ENCODE measurements at regions not wholly inside any gene's neighbourhood (a gene's known extent, or its start where the extent isn't known, plus 50 kb on each side); places are given as distances from the start of the nearest gene placed in this dataset.

DNA sequence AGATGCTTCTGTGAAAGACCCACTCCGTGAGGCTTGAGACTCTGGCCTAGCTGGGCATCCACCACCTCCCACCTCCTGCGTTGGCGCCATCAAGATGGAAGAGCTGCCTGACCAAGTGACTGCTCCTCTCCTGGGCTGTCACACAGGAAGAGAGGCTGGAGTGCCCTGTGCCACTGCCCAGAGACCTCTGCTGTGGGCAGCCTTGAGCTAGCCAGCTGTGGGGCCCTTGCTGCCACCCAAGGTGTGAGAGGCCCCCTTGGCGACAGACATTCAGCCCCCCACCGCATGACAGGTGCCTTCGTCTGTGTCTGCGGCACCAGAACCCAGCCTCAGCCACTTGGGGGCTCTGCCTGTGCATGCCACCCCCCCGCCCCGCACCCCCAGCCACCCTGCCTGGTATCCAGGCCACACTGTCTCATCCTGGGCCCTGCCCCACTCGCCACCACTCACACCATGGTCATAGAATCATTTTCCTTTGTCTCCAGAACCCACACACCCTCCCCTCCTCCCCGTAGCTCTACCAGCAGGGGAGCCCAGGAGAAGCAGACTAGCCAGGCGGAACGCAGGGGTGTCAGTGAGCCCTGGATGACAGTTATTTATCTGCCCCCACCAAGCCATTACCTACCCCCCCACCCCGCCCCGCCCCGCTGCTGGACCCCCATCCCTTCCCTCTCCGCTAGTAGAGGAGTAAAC is 120.9 kb upstream of the LHX1 start:
- no peak for DNase-seq (ENCODE audit: low read depth in 2 of 2)

DNA sequence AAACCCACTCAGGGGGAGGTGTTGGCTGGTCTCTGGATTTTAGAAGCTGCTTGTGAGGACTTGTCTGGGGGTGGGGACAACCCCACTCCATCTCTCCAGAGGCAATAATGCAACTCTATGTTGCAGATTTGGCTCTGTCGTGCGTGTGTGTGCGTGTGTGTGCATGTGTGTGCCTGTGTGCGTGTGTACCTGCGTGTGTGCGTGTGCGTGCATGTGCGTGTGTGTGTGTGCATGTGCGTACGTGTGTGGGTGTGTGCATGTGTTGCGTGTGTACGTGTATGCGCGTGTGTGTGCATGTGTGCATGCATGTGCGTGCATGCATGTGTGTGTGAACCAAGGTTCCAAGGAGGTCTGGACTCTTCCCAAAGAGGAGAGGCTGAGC is 120.4 kb upstream of the LHX1 start:
- DNase-seq (ENCODE audit: low read depth in 2 of 2) = no peak

DNA sequence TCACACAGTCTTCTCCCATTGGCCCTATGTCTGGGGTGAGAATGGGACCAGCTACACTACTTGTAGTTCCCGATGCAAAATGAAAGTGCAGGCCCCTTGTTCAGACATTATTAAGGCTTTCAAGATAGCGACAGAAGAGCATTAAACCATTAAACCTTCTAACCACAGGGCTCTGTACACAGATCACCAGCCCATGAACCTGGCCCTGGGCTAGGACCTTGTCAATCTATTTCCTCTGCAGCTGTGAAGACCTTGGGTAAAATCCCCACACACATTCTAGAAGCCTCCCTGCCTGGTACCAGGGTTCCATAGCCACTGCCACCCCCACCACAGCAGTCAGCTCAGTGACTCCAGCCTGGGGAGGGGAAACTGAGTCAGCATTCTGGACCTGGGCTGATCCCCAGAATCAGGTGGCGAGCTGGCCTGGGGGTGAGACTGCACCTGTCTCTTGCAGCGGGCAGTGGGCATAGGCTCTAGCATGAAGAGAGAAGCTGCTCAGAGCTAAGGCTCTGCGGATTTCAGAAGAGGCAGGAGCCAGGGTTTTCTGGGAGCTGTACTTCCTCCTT is 119.7 kb upstream of the LHX1 start:
- no peak for DNase-seq (ENCODE audit: low read depth in 2 of 2)

DNA sequence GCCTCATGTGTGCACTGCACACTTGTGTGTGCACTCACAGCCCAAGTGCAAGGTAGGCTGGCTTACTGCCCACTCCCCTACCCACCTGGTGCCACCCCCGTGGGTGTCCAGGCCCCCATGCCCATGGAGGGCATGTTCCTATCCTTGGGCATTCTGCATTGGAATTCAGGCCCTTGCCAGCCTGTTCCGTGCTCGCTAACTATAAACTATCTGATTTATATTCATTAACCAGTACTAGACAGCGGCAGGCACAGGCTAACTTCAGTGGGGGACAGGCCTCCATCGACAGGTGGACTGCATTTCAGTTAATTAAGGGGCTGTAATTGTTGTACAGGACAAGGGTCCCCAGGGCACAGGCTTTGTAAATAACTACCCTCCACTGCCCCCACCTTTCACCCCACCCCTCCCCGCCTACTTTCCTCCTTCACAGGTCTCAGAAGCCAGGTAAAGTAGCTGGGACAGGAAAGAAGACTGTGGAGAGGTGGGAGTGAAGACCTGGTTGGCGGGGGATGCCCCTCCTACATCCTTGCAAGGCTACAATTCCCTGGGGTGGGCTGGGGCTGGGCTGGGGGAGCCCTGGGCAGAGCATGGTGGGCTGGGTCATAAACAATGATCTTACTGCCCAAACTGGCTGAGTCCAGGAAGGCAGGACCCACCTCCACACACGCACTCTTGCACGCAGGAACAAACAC is 119.0 kb upstream of the LHX1 start:
- DNase-seq (ENCODE audit: low read depth in 2 of 2) = no peak

DNA sequence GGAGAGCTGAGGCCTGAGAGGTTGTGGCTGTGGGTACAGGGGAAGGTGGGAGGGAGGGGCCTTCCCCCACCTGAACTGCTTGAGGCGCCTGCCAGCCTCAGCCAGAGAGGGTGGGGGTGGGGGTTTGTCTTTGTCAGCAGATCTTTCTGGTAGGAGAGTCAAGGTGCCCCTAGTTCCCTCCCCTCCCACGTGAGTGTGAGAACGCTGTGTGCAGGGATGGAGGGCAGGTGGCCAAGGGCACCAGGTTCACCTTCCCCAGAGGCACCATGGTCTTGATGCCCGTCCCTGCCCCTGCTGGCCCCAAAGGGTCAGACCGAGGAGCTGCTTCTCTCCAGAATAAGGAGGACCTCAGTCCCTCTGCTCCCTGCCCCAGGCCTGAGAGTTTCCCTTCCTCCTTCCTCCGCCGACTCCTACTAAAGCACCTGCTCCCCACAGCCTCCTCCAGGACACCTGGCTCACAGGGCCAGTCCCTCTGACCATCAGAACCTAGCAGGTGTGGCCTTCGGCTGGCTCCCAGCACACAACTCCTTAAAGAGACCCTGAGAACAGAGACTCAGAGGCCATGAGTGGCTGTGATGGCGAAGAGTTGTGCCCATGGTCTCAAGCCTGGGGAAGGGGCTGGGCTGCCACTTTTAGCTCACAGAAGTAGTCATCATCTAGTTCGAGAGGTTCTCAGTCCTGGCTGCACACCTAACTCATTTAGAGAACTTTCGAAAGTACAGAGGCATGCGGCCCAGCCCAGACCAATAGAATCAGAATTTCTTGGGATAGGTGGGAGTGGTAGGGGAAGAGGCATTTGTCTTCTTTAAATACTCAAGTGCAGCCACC is 113.2 kb upstream of the LHX1 start:
- no peak for DNase-seq (ENCODE audit: low read depth in 2 of 2)

DNA sequence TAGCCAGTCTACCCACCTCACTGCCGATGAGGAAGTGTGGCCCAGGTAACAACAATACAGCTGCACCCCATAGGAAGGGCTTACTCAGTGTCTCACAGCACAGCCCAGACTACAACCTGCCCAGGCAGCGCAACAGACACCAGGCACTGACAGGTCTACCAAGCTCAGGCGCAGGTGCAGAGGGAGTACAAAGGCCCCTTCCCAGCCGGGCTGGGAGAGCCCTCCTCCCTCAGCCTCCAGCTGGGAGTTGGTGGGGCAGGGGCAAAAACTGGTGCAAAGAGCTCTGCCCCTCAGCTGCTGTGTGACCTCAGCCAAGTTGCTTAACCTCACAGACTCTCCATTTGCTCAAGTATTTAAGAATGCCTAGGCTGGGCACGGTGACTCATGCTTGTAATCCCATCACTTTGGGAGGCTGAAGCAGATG is 112.6 kb upstream of the LHX1 start:
- DNase-seq (ENCODE audit: low read depth in 2 of 2) = no peak

DNA sequence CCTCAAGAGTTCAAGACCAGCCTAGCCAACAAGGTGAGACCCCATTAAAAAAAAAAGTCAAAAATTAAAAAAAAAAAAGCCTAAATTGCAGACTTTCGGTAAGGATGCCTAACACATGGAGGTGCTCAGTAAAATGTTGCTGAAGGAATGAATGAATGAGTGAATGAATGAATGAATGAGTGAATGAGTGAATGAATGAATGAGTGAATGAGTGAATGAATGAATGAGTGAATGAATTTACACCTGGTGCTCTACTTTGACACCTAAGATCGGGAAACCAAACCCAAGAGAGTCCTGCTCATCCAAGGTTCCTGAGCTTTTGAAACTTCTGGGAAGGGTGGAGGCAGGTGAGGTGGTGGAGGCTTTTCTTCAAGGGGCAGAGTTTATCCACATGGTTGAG is 112.2 kb upstream of the LHX1 start:
- no peak for DNase-seq (ENCODE audit: low read depth in 2 of 2)

DNA sequence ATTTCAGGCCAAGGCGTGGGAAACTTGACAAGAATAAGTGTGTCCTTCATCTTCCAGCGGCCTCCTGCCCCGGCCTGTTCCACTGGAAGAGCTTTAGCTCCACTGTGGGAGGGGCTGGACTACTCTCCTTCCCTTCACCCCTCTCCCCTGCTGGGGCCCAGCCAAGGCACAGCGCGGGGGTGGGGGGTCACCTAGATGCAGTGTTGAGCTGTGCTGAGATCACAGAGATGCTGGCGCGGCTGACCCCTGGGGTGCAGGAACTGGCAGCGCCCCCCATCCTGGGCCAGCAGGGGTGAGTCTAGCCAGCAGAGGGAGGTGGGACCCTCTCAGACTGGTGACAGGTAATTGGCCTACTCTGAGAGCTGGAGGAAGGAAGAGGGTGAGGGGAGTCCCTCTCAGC is 111.8 kb upstream of the LHX1 start:
- no peak for DNase-seq (ENCODE audit: low read depth in 2 of 2)

DNA sequence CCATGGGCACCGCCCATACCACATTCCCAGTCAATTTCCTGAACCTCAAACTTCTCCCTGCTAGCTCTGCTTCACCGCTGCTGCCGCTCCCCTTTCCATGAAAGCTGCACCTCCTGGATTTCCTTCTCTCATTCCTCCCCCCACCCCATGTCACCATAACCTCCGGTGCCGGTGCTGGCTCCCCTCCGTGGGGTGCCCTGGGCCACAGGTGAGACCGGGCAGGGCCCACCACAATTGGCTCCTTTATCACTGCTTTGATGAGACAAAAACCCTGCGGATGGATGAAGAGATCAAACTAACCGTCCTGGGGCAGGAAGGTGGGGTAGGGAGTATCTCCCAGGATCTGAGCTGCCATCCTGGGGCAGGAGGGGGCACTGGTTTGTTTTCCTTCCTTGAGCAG is 111.3 kb upstream of the LHX1 start:
- DNase-seq (ENCODE audit: low read depth in 2 of 2) = no peak

DNA sequence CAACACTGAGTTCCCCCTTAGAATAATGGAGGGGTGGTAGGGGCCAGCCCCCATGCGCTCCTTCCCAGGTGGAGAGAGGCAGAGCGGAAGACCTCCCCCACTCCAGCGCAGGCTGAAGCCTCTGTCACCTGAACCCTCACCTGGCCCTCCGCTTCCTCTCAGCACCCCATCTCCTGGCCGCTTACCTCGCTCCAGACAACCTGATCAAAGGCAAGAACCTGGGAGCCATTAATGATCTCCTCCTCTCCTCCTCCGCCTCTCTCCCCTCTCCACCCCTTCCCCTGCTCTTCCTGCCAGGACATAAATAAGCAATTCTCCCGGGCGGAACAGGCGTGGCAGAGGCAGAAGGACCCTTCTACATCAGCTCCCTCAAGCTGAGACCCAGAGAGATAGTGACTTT is 110.2 kb upstream of the LHX1 start:
- no peak for DNase-seq (ENCODE audit: low read depth in 2 of 2)

DNA sequence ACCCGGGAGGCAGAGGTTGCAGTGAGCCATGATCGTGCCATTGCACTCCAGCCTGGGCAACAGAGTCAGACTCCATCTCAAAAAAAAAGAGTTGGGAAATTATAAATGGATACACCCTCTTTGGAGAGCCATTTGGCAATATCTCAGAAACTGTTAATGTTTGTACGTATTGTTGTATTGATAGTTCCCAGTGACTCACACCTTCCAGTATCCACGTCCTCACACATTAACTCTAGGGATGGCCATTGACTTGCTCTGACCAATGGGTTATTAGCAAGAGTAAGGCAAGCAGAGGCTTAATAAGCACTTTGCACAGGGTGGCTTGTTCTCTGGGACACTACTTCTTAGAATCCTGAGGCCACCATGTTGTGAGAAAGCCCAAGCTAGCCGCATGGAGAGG is 107.6 kb upstream of the LHX1 start:
- no peak for DNase-seq (ENCODE audit: low read depth in 2 of 2)

DNA sequence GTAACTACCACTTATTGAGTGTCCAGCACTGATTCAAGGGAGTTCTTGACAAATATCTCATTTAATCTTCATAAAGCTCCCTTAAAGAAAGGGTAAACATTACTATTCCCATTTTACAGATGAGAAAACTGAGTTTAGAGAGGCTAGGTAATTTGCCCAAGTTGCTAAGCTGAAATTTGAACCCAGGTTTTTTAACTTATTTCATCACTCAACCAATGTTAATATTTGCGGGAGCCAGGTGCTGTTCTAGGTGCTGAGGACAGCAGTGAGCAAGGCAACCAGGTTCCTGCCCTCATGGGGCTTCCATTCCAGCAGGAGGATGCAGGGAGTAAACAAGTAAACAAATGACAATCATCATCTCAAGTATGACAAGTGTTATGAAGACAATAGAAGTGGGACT is 104.0 kb upstream of the LHX1 start:
- DNase-seq (ENCODE audit: low read depth in 2 of 2) = no peak

DNA sequence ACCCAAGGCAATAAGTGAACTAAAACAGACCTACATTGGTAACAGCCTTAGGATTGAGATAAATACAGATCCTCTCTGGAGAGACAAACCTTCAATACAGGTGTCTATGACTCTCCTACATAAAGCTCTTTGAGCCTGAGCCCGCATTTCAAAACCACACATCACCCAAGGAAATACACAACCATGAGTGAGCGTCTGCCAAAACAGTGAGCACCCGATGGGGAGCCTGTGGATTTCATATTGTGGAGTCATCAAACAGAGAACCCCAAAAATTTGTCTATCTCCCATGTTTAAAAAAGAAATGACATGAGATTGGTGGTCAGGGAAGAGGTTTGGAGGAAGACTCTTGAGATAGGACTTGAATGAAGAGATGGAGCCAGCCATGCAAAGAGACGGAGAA is 102.2 kb upstream of the LHX1 start:
- DNase-seq (ENCODE audit: low read depth in 2 of 2) = no peak

DNA sequence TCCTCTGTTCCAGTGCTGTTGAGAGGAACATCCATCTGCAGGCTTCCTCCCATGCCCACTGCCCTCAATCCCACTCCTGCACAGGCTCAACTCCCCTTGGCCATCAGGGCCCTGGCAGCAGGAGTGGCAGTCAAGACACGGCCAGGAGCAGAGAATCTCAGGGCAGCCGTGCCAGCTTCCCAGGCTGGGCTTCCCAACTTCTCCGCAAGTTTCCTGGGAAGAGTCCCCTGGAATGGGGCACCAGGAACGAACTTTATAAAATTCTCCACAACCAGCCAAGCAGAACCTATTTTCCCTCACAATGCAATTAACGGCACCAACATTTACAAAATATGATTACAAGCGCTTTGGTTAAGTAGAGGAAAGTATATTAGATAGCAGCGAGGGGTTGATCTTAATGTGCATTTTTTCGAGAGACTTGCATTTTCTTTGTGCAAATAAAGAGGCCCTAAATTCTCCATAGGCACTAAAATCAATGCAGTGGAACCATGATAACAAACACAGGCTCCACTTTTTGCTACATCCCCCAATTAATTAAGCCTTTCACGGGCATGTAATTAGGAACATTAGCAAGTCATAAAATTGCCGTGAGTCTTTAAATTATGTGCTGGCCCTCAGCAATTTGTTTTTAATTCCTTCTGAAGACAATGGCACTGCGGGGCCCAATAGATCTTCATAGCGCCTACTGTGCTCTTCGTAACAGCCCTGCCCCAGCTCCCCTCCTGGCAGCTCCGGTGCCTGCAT is 99.9 kb upstream of the LHX1 start:
- no peak for DNase-seq (ENCODE audit: low read depth in 2 of 2)

DNA sequence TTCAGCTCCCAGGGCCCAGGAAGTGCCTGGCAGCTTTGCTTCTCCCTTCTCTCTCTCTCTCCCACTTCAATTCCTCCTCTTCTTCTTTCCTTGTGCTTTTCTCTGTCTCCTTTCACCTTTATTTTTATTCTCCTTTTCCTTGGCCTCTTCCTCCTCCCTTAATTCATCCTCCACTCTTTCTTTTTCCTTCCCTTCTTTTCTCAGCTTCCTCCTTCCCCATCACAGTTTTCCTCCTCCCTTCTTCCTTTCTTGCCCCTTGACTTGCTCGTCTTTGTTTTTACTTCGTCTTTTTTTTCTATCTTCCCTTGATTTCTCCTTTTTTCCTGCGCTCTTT is 99.4 kb upstream of the LHX1 start:
- DNase-seq (ENCODE audit: low read depth in 2 of 2) = no peak

DNA sequence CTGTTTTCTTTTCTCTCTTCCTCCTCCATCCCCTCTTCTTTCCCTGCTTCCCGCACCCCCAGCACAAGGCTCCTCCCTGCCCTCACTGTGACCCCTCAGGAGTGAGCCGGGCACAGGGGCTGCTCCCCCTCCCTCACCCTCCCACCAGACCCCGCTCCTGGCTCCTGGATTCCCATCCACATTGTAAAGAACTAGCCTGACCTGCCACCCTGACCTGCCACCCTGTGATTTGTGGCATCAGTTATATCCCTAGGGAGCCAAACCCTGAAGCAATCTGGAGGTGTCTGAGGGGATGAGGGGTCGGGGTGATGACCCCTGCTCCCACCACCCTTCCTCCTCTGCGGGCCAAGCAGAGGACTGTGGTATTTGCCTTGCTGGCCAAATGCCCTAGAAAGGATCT is 98.0 kb upstream of the LHX1 start:
- no peak for DNase-seq (ENCODE audit: low read depth in 2 of 2)

DNA sequence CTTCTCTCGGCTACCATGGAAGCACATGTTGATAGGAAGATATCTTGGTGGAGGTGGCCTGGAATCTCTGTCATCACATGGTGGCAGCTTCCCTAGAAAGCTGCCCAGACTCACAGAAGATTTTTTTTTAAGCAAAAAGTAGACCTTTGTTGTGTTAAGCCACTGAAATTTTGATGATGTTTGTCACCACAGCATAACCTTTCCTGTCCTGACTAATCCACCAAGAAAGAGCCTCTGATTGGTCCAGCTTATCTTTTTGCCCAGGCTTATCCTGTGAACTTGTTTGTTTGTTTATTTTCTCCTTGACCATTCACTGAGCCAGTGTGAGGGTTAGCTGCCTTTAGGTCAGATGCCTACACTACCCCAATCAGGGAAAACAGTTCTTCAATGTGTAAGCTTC is 96.5 kb upstream of the LHX1 start:
- no peak for DNase-seq (ENCODE audit: low read depth in 2 of 2)

DNA sequence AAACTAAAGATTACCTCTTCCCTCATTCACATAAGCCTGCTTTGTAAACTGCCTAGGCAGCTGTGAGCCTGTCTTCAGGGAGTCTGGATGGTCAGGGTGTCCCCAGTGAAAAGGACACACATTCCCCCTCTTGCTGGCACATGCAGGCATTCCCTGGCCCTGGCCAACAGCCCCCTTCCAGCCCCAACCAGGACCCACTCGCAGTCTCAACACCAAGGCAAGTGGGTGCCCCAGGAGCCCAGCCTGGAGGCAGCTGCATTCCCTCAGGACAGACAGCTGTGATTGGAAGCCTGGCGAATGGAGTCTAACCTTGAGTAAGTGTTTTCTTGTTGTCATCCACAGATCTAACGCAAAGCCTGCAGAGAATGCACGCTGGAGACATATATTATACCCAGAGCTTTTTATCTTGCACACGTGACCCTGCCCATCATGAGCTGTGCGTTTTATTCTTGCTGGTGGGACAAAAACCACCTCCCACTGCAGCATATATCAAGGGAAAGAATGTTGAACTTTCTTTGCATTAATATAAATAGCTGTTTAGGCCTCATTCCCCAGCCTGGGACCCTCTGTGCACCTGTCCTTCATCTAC is 95.0 kb upstream of the LHX1 start:
- DNase-seq (ENCODE audit: low read depth in 2 of 2) = no peak

DNA sequence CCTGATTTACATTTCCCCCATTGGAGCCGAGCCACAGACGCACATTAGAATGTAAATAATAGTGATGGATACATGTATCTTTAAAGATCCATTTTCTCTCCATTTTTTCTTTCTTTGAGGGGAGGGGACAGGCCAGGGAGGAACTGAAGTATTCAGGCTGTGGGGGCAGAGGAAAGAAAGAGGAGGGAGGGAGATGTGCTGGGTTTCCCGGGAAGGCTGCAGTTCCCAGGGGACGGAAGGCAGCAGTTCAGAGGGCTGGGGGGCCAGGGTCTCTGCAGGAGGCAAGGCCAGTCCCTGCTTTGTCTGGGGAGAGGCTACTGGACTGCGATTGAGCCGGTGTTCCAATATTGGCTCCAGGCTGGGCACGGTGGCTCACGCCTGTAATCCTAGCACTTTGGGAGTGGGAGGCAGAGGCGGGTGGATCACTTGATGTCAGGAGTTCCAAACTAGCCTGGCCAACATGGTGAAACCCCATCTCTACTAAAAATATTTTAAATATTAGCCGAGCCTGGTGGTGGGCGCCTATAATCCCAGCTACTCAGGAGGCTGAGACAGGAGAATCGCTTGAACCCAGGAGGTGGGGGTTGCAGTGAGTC is 94.2 kb upstream of the LHX1 start:
- DNase-seq (ENCODE audit: low read depth in 2 of 2) = no peak

DNA sequence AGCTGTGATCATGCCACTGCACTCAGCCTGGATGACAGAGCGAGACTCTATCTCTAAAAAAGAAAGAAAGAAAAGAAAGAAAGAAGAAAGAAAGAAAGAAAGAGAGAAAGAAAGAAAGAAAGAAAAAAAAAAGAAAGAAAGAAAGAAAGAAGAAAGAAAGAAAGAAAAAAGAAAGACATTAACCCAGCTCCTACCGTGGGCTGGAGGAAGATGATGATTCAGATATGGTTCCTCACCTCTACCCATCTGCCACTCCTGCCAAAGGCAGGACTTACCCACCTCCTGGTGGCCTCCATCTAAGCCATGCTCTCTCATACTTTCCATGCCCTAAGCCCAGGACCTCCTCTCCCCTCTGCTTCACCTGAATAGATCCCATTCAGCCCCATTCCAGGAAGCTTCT is 93.3 kb upstream of the LHX1 start:
- no peak for DNase-seq (ENCODE audit: low read depth in 2 of 2)

DNA sequence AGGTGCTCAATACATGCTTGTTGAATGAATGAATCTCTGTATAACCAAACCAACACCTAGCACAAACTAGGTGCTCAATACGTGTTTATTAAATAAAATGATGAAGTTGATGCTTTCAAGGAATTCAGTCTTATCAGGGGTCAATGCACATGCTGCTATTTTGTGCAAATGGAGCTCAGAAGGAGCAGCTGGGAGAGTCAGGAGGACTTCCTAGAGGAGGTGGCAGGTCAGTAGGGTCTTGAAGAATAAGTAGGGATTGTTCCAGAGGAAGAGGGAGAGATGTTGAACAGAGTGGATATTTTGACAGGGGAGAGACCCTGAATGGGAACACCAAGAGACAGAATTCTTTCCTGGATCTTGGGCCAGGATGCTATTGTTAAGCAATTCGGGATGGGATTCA is 92.7 kb upstream of the LHX1 start:
- no peak for DNase-seq (ENCODE audit: low read depth in 2 of 2)

All from stimulated activated CD8-positive, alpha-beta memory T cell treated with anti-CD3 and anti-CD28 coated beads, Interleukin-15, amount 100 ng/mL, for 48 hours (primary cell).